Raji (cell line): ENCODE measurements at regions not wholly inside any gene's neighbourhood (a gene's known extent, or its start where the extent isn't known, plus 50 kb on each side); places are given as distances from the start of the nearest gene placed in this dataset.

Experiments
- POLR2A ChIP-seq: IDR thresholded peaks from 2 replicates; pipeline ENCODE4 v1.6.1; 2011; ENCODE audit warnings: low read depth, low read length, control low read depth; ENCODE audit not compliant: insufficient read depth

DNA sequence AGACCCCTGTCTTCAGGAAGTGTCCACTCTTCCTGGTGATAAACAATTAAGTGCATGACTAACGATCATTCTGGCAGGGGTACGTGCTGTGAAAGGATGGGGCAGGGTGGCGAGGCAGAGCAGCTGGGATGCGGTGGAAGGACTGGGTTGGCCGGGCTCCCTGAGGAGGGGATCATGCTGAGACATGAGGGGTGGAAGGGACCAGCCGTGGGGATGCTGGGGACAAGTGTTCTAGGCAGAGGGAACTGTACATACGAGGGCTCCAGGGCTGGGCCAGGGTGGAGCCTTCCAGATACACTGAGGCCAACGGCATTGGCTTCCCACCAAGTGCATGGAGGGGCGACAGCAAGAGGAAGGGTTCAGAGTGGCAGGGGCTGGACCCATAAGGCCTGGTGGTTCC, 65.7 kb upstream of the SIRPA start:
- TF ChIP-seq POLR2A: no peak

DNA sequence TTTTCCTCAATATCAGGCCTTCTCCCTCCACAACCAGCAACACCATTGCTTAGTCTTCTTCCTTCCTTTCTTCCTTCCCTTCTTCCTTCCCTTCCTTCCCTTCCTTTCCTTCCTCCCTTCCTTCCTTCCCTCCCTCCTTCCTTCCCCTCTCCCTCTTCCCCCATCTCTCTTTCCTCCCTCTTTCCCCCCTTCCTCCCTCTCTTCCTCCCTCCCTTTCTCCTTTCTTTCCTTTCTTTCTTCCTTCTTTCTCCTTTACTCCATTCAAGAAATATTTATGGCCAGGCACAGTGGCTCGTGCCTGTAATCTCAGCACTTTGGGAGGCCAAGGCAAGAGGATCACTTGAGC, 66.4 kb upstream of the SIRPA start:
- TF ChIP-seq POLR2A: no peak

GRCh38 chr20:1827974-1828785, 67.0 kb upstream of the SIRPA start:
- no peak for TF ChIP-seq POLR2A

GRCh38 chr20:1827510-1827973, 67.7 kb upstream of the SIRPA start:
- no peak for TF ChIP-seq POLR2A

DNA sequence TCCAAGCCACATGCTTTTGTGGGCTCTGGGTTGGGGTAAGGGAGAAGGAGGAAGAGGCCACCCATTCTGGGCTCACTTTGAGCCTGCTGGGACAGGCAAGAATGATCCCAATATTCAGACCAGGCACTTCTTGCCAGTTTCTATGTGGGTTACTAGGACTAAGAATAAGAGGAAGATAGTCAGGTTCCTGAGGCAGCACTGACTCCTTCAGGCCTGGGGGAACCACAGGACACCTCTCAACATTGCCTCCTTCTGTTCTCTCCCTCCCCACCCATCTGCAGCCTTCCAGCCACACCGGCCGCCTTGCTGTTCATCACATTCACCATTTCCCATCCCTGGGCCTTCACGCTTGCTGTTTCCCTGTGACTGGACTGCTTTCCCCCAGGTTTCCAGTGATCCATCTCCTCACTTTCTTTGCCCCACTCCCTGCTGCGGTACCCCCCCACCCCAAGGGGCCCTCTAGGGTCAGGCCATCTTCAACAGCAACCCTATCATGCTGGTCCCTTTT, 69.2 kb upstream of the SIRPA start:
- no peak for TF ChIP-seq POLR2A

- TF ChIP-seq POLR2A: no peak
Measured at GRCh38 chr20:1825507-1825906, 69.7 kb upstream of the SIRPA start.

- no peak for TF ChIP-seq POLR2A
Measured at GRCh38 chr20:1824834-1825233, 70.4 kb upstream of the SIRPA start.

DNA sequence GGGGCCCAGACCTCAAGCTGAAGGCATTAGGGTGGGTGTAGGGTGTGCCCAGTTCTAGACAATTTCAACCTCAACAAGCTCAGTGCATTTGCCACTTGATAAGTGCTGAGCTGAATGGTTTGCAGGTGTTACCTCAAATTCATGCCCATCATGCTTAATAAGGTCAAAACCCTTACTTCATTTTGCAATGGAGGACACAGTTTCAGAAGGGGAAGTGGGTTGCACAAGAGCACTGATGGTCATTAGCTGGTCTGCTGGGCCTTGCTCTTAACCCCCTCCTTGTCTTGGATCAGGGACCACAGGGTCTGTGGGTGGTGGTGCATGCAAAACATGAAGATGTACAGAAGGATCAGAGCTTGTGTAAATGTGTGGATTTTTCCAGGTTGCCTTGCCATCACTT, 71.0 kb upstream of the SIRPA start:
- TF ChIP-seq POLR2A: no peak

GRCh38 chr20:1823450-1823844, 71.8 kb upstream of the SIRPA start:
- TF ChIP-seq POLR2A: no peak

GRCh38 chr20:1822564-1823449, 72.4 kb upstream of the SIRPA start:
- no peak for TF ChIP-seq POLR2A

GRCh38 chr20:1820138-1821079, 74.8 kb upstream of the SIRPA start:
- TF ChIP-seq POLR2A: no peak

DNA sequence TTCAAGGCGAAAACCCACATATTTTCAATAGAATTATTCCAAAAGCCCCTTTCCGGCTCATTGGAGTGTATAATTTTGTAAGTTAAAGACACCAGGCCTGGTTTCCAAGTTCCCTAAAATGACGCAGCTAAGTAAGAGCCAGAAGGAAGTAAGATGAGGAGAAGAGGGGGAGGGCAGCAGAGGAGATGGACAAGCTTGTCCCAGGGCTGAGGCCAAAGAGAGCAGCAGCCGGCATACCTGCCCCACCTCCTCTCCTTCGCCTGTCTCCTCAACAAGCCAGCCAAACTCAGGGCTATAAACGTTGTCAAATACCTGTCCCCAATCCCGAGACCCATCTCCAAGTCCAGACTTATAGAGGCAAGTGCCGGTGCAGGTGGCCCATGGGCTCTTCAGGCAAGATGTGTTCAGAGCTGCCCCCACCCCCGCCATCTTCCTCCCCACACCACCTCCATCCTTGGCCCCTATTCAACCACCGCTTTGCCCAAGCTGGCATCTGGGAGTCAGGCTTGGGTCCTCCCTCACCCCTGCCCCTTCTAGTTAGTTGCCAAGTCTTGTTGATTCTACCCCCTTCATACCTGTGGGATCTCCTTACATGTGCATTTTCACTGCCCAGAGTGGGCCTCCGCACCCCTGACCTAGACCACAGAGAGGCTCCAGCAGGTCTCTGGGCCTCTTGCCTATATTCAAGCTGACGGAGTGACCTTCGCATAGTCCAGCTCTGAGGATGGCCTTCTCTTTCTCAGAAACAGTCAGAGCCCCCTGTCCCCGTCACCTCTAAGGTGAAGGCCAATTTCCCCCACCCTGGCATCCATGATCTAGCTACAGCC, 75.7 kb upstream of the SIRPA start:
- TF ChIP-seq POLR2A: no peak

DNA sequence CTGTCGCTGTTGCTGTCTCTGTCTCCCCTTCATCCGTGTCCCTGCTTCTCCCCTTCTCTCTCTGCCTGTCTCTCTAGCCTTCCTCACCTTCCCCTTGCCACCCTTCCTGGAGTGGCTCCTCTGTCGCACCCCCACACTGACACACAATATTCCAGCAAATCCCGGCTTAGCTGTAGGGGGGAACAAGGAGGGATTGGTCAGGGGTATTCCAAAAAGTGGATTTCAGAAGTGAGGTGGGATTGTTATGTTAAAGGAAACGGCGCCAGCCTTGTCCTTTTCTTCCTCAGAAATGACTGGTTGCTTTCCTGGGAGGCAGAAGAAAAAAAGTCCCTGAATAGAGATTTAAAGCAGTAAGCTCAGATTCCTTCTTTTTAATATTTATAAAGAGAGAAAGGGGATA, 76.3 kb upstream of the SIRPA start:
- no peak for TF ChIP-seq POLR2A

DNA sequence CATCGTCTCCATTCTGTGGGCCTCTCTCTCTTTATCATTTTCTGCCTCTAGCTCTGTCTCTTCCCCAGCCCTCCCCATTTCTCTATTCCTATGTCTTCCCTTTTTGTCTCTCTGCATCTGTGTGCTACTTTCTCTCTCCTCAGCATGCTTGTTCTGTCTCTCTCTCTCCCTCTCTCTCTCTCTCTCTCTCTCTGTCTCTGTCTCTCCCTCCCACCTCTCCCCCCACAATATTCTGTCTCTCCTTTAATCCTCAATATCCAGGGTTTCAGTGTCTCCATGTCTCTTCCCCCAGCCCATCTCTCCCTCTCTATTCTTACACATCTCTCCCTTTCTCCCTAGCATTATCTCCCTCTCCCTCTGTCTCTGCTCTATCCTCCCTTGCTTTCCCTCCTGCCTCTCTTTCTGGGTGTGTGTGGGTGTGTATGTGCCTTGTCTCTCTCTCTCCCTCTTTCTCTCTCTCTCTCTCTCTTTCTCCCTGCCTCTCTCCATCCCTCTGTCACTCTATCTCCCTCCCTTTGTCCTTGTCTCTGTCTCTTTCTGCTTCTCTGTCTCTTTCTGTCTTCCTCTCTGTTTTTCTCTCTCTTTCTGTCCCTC, 76.9 kb upstream of the SIRPA start:
- no peak for TF ChIP-seq POLR2A
